ENCODE measurements at regions not wholly inside any gene's neighbourhood (a gene's known extent, or its start where the extent isn't known, plus 50 kb on each side); places are given as distances from the start of the nearest gene placed in this dataset.
"Not testable (repeated sequence)": the region's sequence is repeated elsewhere in the genome, so short reads cannot be mapped to it uniquely, and the experiment has no call there.

- Histone ChIP-seq H3K27me3 (no peaks in the 10 kb centered on the region), H3K36me3 (no peaks in the 10 kb centered on the region), H3K27ac (no peak overlapping the region), H3K9me3 (no peaks in the 10 kb centered on the region), H3K4me1 (no peaks in the 10 kb centered on the region), H3K4me3 (replicated peaks in 1 of 3) (no peak overlapping the region)
- intact Hi-C loops (cut with DNase I), result no loop called here
- DNase-seq, result no peak
- 87 to 91% methylated on average over 4 of the region's 4 CpGs for WGBS, 2 donors
- TF ChIP-seq POLR2A (IDR thresholded peaks at IDR 0.05), result no peak
- TF ChIP-seq, protein P1, sequence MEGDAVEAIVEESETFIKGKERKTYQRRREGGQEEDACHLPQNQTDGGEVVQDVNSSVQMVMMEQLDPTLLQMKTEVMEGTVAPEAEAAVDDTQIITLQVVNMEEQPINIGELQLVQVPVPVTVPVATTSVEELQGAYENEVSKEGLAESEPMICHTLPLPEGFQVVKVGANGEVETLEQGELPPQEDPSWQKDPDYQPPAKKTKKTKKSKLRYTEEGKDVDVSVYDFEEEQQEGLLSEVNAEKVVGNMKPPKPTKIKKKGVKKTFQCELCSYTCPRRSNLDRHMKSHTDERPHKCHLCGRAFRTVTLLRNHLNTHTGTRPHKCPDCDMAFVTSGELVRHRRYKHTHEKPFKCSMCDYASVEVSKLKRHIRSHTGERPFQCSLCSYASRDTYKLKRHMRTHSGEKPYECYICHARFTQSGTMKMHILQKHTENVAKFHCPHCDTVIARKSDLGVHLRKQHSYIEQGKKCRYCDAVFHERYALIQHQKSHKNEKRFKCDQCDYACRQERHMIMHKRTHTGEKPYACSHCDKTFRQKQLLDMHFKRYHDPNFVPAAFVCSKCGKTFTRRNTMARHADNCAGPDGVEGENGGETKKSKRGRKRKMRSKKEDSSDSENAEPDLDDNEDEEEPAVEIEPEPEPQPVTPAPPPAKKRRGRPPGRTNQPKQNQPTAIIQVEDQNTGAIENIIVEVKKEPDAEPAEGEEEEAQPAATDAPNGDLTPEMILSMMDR (IDR thresholded peaks at IDR 0.05), result no peak
Observed at GRCh38 chr1:195185321-195185720, 1422.9 kb downstream of the KCNT2 start.

- H3K27me3 ChIP-seq, result no peaks in the 10 kb centered on the region
- H3K4me1 ChIP-seq, result no peaks in the 10 kb centered on the region
- TF ChIP-seq POLR2A (IDR thresholded peaks at IDR 0.05), result no peak
- TF ChIP-seq, protein P1 (IDR thresholded peaks at IDR 0.05), result no peak
- H3K27ac ChIP-seq, result no peak overlapping the region
- no peaks in the 10 kb centered on the region for H3K36me3 ChIP-seq
- H3K9me3 ChIP-seq, result no peaks in the 10 kb centered on the region
- intact Hi-C loops (cut with DNase I), result no loop called here
- no peak overlapping the region for H3K4me3 ChIP-seq (replicated peaks in 1 of 3)
- DNase-seq, result no peak
Observed at GRCh38 chr1:195173753-195174152, 1434.5 kb downstream of the KCNT2 start.

DNA sequence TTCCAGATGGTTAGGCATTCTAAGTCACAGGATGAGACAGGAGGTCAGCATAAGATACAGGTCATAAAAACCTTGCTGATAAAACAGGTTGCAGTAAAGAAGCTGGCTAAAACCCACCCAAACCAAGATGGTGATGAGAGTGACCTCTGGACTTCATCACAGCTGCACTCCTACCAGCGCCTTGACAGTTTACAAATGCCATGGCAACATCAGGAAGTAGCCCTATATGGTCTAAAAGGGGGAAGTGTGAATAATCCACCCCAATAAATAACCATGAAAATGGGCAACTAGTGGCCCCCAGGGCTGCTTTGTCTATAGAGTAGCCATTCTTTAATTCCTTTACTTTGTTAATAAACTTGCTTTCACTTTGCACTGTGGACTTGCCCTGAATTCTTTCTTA, 1448.4 kb downstream of the KCNT2 start:
- H3K4me1 ChIP-seq; H3K27me3 ChIP-seq; H3K9me3 ChIP-seq; H3K36me3 ChIP-seq; H3K4me3 ChIP-seq (replicated peaks in 1 of 3); intact Hi-C loops (cut with DNase I); H3K27ac ChIP-seq; DNase-seq: not testable (repeated sequence)
- 88 to 94% methylated on average over 1 of the region's 1 CpG for WGBS, 2 donors

GRCh38 chr1:195158091-195158490, 1450.1 kb downstream of the KCNT2 start:
- 90 to 93% methylated on average over 4 of the region's 4 CpGs for WGBS, 2 donors
- no peaks in the 10 kb centered on the region for H3K4me1 ChIP-seq
- no peak overlapping the region for H3K27ac ChIP-seq
- no peaks in the 10 kb centered on the region for H3K9me3 ChIP-seq
- TF ChIP-seq POLR2A (IDR thresholded peaks at IDR 0.05), result no peak
- TF ChIP-seq, protein P1 (IDR thresholded peaks at IDR 0.05), result no peak
- intact Hi-C loops (cut with DNase I), result no loop called here
- no peaks in the 10 kb centered on the region for H3K36me3 ChIP-seq
- DNase-seq, result no peak
- no peak overlapping the region for H3K4me3 ChIP-seq (replicated peaks in 1 of 3)
- H3K27me3 ChIP-seq, result no peaks in the 10 kb centered on the region

GRCh38 chr1:195153107-195153506, 1455.1 kb downstream of the KCNT2 start:
- TF ChIP-seq POLR2A (IDR thresholded peaks at IDR 0.05), result no peak
- TF ChIP-seq, protein P1 (IDR thresholded peaks at IDR 0.05), result no peak
- Histone ChIP-seq H3K27me3 (no peaks in the 10 kb centered on the region), H3K27ac (no peak overlapping the region), H3K4me1 (no peaks in the 10 kb centered on the region), H3K36me3 (no peaks in the 10 kb centered on the region), H3K9me3 (no peaks in the 10 kb centered on the region), H3K4me3 (replicated peaks in 1 of 3) (no peak overlapping the region)
- 74 to 91% methylated on average over 1 of the region's 1 CpG for WGBS, 2 donors
- no peak for DNase-seq
- intact Hi-C loops (cut with DNase I), result no loop called here

DNA sequence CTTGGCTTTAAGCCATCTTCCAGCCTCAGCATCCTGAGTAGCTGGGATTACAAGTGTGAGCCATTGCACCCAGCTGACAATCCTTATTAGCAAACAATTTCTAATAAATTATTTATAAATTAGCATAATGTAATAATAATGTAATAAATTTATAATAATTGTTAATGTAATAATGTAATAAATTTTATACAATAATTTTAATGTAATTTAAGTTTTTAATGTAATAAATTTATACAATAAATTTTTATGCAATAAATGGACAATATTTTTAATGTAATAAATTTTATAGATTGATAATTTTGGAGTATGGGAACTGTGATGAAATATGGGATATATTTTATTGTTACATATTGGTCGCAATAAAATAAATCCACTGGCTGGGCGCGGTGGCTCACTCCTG, 1457.5 kb downstream of the KCNT2 start:
- intact Hi-C loops (cut with DNase I), result no loop called here
- 95 to 97% methylated on average over 3 of the region's 3 CpGs for WGBS, 2 donors
- H3K9me3 ChIP-seq, result no peaks in the 10 kb centered on the region
- TF ChIP-seq, protein P1 (IDR thresholded peaks at IDR 0.05), result no peak
- TF ChIP-seq POLR2A (IDR thresholded peaks at IDR 0.05), result no peak
- no peak overlapping the region for H3K27ac ChIP-seq
- no peak overlapping the region for H3K4me3 ChIP-seq (replicated peaks in 1 of 3)
- H3K4me1 ChIP-seq, result no peaks in the 10 kb centered on the region
- no peak for DNase-seq
- H3K36me3 ChIP-seq, result no peaks in the 10 kb centered on the region
- no peaks in the 10 kb centered on the region for H3K27me3 ChIP-seq

Data from thyroid gland (tissue), 4 donors.